ENCODE measurements at regions not wholly inside any gene's neighbourhood (a gene's known extent, or its start where the extent isn't known, plus 50 kb on each side); places are given as distances from the start of the nearest gene placed in this dataset.

- TF ChIP-seq CTBP2 (IDR thresholded peaks at IDR 0.05; ENCODE audit: borderline replicate concordance, insufficient read depth, insufficient read length, low read length) (no peak), CTCF (IDR thresholded peaks at IDR 0.05; ENCODE audit: control extremely low read depth in 1 of 3, insufficient read depth in 1 of 3, low read depth in 1 of 3, low read length in 3 of 3) (no peak), CHD7 (IDR thresholded peaks at IDR 0.05; ENCODE audit: insufficient replicate concordance, low read length) (no peak), NRF1 (IDR thresholded peaks at IDR 0.05; ENCODE audit: low read depth, low read length) (no peak), E2F6 (IDR thresholded peaks at IDR 0.05) (no peak)
Measured at GRCh38 chr3:193812078-193812725, 219.2 kb downstream of the OPA1 start (continued).

All from H1 (cell line).